HCT116 (cell line): ENCODE measurements at regions not wholly inside any gene's neighbourhood (a gene's known extent, or its start where the extent isn't known, plus 50 kb on each side); places are given as distances from the start of the nearest gene placed in this dataset.

Experiments
- ATAC-seq: fragments of 200-7000 bp; cut with Tn5 transposase; 2 replicates; pipeline ENCODE4 v1.9.1; 2020; ENCODE audit warnings: mild to moderate bottlenecking, moderate library complexity
- BruUV-seq: library from RNA; stranded (reverse); fragments of 400-500 nt; replicated peaks from 2 replicates; lab custom pipeline; 2021; lab: Mats Ljungman, UMichigan
- CTCF ChIA-PET: fragments of 300-600 bp; sonication (Branson Sonifier 250); formaldehyde crosslinking; loops from one replicate; lab custom pipeline; 2021; ENCODE audit warnings: antibody characterized with exemption; lab: Charles Lee
- POLR2A ChIA-PET: fragments of 300-600, 350-600 bp; sonication (Branson Sonifier 250); formaldehyde crosslinking; loops from one replicate; lab custom pipeline; 2021; ENCODE audit warnings: antibody characterized with exemption; lab: Charles Lee
- RAD21 ChIA-PET, 2 experiments: fragments of 300-600 bp; sonication (Branson Sonifier 250); formaldehyde crosslinking; loops; one replicate each; lab custom pipeline; 2023; ENCODE audit warnings: low total read pairs in 2 of 2; ENCODE audit not compliant: uncharacterized antibody in 2 of 2, unreplicated experiment in 2 of 2, low non-redundant PET in 1 of 2; lab: Charles Lee
- DNase-seq: peaks from one replicate; pipeline ENCODE4 v3.0.0-alpha.2; 2010; ENCODE audit warnings: low read depth, low spot score
- H2AFZ ChIP-seq: fragments of 200-600 bp; shearing (Covaris generic), sonication (generic); 2 replicates; pipeline ENCODE4 v1.6.1; 2017; ENCODE audit warnings: low read depth, mixed run types, mixed read lengths, antibody characterized with exemption, low read length; ENCODE audit not compliant: poor library complexity, severe bottlenecking
- H3K27ac ChIP-seq: 2 replicates; pipeline ENCODE4 v1.5.1; 2012; ENCODE audit warnings: low read depth, low read length
- H3K27me3 ChIP-seq: fragments of 200-600 bp; sonication (generic); 2 replicates; pipeline ENCODE4 v1.6.1; 2016; ENCODE audit warnings: mixed run types, low read length, mixed read lengths; ENCODE audit not compliant: insufficient read depth
- H3K36me3 ChIP-seq, 2 experiments: fragments of 200-500 bp in 1 of 2; fragments of 200-600 bp in 1 of 2; sonication (Bioruptor generic) in 1 of 2; sonication (generic) in 1 of 2; 2 replicates each; pipeline versions ENCODE4 v1.5.1 to v1.6.1; 2014 to 2016; ENCODE audit warnings: low read length in 2 of 2, inconsistent platforms in 1 of 2, mixed read lengths in 1 of 2, mixed run types in 1 of 2; ENCODE audit not compliant: insufficient read depth in 2 of 2, control insufficient read depth in 1 of 2
- H3K4me1 ChIP-seq, 2 experiments: fragments of 200-600 bp in 1 of 2; sonication (generic) in 1 of 2; 2 replicates each; pipeline versions ENCODE4 v1.5.1 to v1.6.1; 2012 to 2017; ENCODE audit warnings: low read length in 2 of 2, inconsistent platforms in 1 of 2, mild to moderate bottlenecking in 1 of 2, mixed read lengths in 1 of 2, mixed run types in 1 of 2, moderate library complexity in 1 of 2; ENCODE audit not compliant: insufficient read depth in 2 of 2, control insufficient read depth in 1 of 2
- H3K4me2 ChIP-seq: fragments of 200-600 bp; sonication (generic); 2 replicates; pipeline ENCODE4 v1.6.1; 2017; ENCODE audit warnings: mixed run types, low read length, mixed read lengths
- H3K4me3 ChIP-seq, 2 experiments: fragments of 200-600 bp in 1 of 2; sonication (generic) in 1 of 2; replicated peaks in 1 of 2; 2 replicates each; pipeline ENCODE4 v1.5.1; 2011 to 2016; ENCODE audit warnings: low read length in 2 of 2, control low read depth in 1 of 2, low read depth in 1 of 2, mild to moderate bottlenecking in 1 of 2, mixed read lengths in 1 of 2, mixed run types in 1 of 2
- H3K79me2 ChIP-seq: fragments of 200-600 bp; sonication (generic); 2 replicates; pipeline ENCODE4 v1.6.1; 2017; ENCODE audit warnings: mild to moderate bottlenecking, mixed run types, low read length, moderate library complexity, mixed read lengths; ENCODE audit not compliant: insufficient read depth
- H3K9ac ChIP-seq: fragments of 200-600 bp; sonication (generic); 2 replicates; pipeline ENCODE4 v1.6.1; 2016; ENCODE audit warnings: low read length, mixed read lengths
- H3K9me2 ChIP-seq: fragments of 200-600 bp; sonication (generic), shearing (Covaris generic); 2 replicates; pipeline ENCODE4 v1.6.1; 2017; ENCODE audit warnings: mixed run types, mild to moderate bottlenecking, moderate library complexity; ENCODE audit not compliant: insufficient read depth
- H3K9me3 ChIP-seq, 2 experiments: fragments of 200-500 bp in 1 of 2; fragments of 200-600 bp in 1 of 2; sonication (Bioruptor generic) in 1 of 2; sonication (generic) in 1 of 2; 2 replicates each; pipeline ENCODE4 v1.6.1; 2014 to 2017; ENCODE audit warnings: low read length in 2 of 2, mixed read lengths in 2 of 2, inconsistent platforms in 1 of 2, low read depth in 1 of 2, mild to moderate bottlenecking in 1 of 2, mixed run types in 1 of 2, moderate library complexity in 1 of 2; ENCODE audit not compliant: control insufficient read depth in 1 of 2, insufficient read depth in 1 of 2
- H4K20me1 ChIP-seq: fragments of 200-600 bp; sonication (generic), shearing (Covaris generic); 2 replicates; pipeline ENCODE4 v1.6.1; 2017; ENCODE audit warnings: mixed run types, mild to moderate bottlenecking, moderate library complexity; ENCODE audit not compliant: insufficient read depth
- CBX3 ChIP-seq: IDR thresholded peaks from 2 replicates; pipeline ENCODE4 v1.6.1; 2012; ENCODE audit warnings: low read depth
- CEBPB ChIP-seq: IDR thresholded peaks from 2 replicates; pipeline ENCODE4 v1.6.1; 2012; ENCODE audit warnings: low read depth
- ELF1 ChIP-seq: IDR thresholded peaks from 2 replicates; pipeline ENCODE4 v1.6.1; 2012; ENCODE audit warnings: low read depth, borderline replicate concordance
- EZH2 ChIP-seq: fragments of 200-600 bp; sonication (generic); IDR thresholded peaks from 2 replicates; pipeline ENCODE4 v1.6.1; 2017; ENCODE audit warnings: antibody characterized with exemption, mixed run types
- EZH2phosphoT487 ChIP-seq: fragments of 200-600 bp; IDR thresholded peaks from 2 replicates; pipeline ENCODE4 v1.6.1; 2018; ENCODE audit warnings: antibody characterized with exemption, borderline replicate concordance
- FOSL1 ChIP-seq: IDR thresholded peaks from 2 replicates; pipeline ENCODE4 v1.6.1; 2012; ENCODE audit warnings: low read depth
- JUND ChIP-seq: IDR thresholded peaks from 2 replicates; pipeline ENCODE4 v1.6.1; 2012
- MAX ChIP-seq: IDR thresholded peaks from 2 replicates; pipeline ENCODE4 v1.6.1; 2012
- POLR2A ChIP-seq: IDR thresholded peaks from 2 replicates; pipeline ENCODE4 v1.7.0; 2011; ENCODE audit warnings: borderline replicate concordance; ENCODE audit not compliant: insufficient read depth, insufficient read length; ENCODE audit errors: extremely low read depth
- POLR2AphosphoS5 ChIP-seq: IDR thresholded peaks from 2 replicates; pipeline ENCODE4 v1.6.1; 2011; ENCODE audit warnings: mild to moderate bottlenecking, low read depth, low read length, moderate library complexity
- RAD21 ChIP-seq: IDR thresholded peaks from 2 replicates; pipeline ENCODE4 v1.6.1; 2012; ENCODE audit warnings: low read depth, mild to moderate bottlenecking
- SP1 ChIP-seq: IDR thresholded peaks from 2 replicates; pipeline ENCODE4 v1.6.1; 2012; ENCODE audit warnings: low read depth
- SRF ChIP-seq: IDR thresholded peaks from 2 replicates; pipeline ENCODE4 v1.6.1; 2012; ENCODE audit warnings: low read depth
- TCF7L2 ChIP-seq: IDR thresholded peaks from 2 replicates; pipeline ENCODE4 v1.7.0; 2011; ENCODE audit warnings: borderline replicate concordance, inconsistent platforms; ENCODE audit not compliant: insufficient read depth, insufficient read length; ENCODE audit errors: extremely low read depth
- YY1 ChIP-seq: IDR thresholded peaks from 2 replicates; pipeline ENCODE4 v1.6.1; 2011; ENCODE audit warnings: low read length, low read depth, moderate library complexity, mild to moderate bottlenecking; ENCODE audit not compliant: insufficient replicate concordance; ENCODE audit errors: extremely low read depth
- ZBTB33 ChIP-seq: IDR thresholded peaks from 2 replicates; pipeline ENCODE4 v1.6.1; 2011; ENCODE audit warnings: mild to moderate bottlenecking, low read length, moderate library complexity; ENCODE audit not compliant: insufficient replicate concordance; ENCODE audit errors: extremely low read depth
- ZFX ChIP-seq: fragments of 450-650 bp; IDR thresholded peaks from 2 replicates; pipeline ENCODE4 v1.6.1; 2017
- ZNF274 ChIP-seq: fragments of 200-500 bp; sonication (Bioruptor generic); IDR thresholded peaks from 2 replicates; pipeline ENCODE4 v1.6.1; 2014; ENCODE audit warnings: mild to moderate bottlenecking, low read depth, low read length, inconsistent platforms
- intact Hi-C: fragments of 100-400 bp; cut with micrococcal nuclease; formaldehyde crosslinking; loops from 2 replicates; pipeline ENCODE4 v1.10.0; 2022
- TF ChIP-seq, protein P1 (sequence below): IDR thresholded peaks from 2 replicates; pipeline ENCODE4 v1.6.1; 2012; ENCODE audit warnings: low read depth

GRCh38 chr20:40294175-40294574 lies 394.9 kb downstream of the MAFB start:
- no peaks in the 10 kb centered on the region; the same call in 1 of the 2 replicates for H3K27me3 ChIP-seq
- H3K4me1 ChIP-seq = no peaks in the 10 kb centered on the region
- CTCF ChIA-PET = no interaction called here
- no peaks in the 10 kb centered on the region for H3K9me3 ChIP-seq
- no TSS peak for BruUV-seq
- H3K9me2 ChIP-seq = no peaks in the 10 kb centered on the region
- intact Hi-C loops = loop anchor here (10.0 kb wide), 1 partner anchor 59 kb away; no protein-coding TSS in a partner anchor
- H3K27ac ChIP-seq = no peak overlapping the region
- no peak overlapping the region for H2AFZ ChIP-seq
- H3K4me3 ChIP-seq = no peak overlapping the region
- H4K20me1 ChIP-seq = no peaks in the 10 kb centered on the region
- H3K79me2 ChIP-seq = no peaks in the 10 kb centered on the region
- RAD21 ChIA-PET = no interaction called here
- POLR2A ChIA-PET = no interaction called here
- no peak overlapping the region for H3K9ac ChIP-seq
- H3K4me2 ChIP-seq = no peak overlapping the region
- ATAC-seq = no peak
- no peaks in the 10 kb centered on the region for H3K36me3 ChIP-seq
- no peak for DNase-seq
- TF ChIP-seq EZH2 = no peak
- no peak for TF ChIP-seq RAD21
- no peak for TF ChIP-seq SRF
- TF ChIP-seq FOSL1 = no peak
- TF ChIP-seq ZBTB33 = no peak
- no peak for TF ChIP-seq YY1
- TF ChIP-seq POLR2A = no peak
- no peak for TF ChIP-seq SP1
- TF ChIP-seq CBX3 = no peak
- TF ChIP-seq EZH2phosphoT487 = no peak
- TF ChIP-seq ZFX = no peak
- no peak for TF ChIP-seq CEBPB
- TF ChIP-seq ZNF274 = no peak
- TF ChIP-seq, protein P1, sequence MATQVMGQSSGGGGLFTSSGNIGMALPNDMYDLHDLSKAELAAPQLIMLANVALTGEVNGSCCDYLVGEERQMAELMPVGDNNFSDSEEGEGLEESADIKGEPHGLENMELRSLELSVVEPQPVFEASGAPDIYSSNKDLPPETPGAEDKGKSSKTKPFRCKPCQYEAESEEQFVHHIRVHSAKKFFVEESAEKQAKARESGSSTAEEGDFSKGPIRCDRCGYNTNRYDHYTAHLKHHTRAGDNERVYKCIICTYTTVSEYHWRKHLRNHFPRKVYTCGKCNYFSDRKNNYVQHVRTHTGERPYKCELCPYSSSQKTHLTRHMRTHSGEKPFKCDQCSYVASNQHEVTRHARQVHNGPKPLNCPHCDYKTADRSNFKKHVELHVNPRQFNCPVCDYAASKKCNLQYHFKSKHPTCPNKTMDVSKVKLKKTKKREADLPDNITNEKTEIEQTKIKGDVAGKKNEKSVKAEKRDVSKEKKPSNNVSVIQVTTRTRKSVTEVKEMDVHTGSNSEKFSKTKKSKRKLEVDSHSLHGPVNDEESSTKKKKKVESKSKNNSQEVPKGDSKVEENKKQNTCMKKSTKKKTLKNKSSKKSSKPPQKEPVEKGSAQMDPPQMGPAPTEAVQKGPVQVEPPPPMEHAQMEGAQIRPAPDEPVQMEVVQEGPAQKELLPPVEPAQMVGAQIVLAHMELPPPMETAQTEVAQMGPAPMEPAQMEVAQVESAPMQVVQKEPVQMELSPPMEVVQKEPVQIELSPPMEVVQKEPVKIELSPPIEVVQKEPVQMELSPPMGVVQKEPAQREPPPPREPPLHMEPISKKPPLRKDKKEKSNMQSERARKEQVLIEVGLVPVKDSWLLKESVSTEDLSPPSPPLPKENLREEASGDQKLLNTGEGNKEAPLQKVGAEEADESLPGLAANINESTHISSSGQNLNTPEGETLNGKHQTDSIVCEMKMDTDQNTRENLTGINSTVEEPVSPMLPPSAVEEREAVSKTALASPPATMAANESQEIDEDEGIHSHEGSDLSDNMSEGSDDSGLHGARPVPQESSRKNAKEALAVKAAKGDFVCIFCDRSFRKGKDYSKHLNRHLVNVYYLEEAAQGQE = no peak
- no peak for TF ChIP-seq ELF1
- no peak for TF ChIP-seq MAX
- no peak for TF ChIP-seq POLR2AphosphoS5
- no peak for TF ChIP-seq TCF7L2
- TF ChIP-seq JUND = no peak
